D721Med (cell line): ENCODE measurements at regions not wholly inside any gene's neighbourhood (a gene's known extent, or its start where the extent isn't known, plus 50 kb on each side); places are given as distances from the start of the nearest gene placed in this dataset.

Source experiments
- DNase-seq: peaks from one replicate; pipeline ENCODE4 v3.0.0; 2011; ENCODE audit warnings: low spot score; ENCODE audit not compliant: insufficient read length
- FAIRE-seq: peaks from 2 replicates; lab custom pipeline; 2011; peaks lifted over from hg19 to GRCh38; lab: Jason Lieb, UNC
- TF ChIP-seq, protein P1 (sequence below): IDR thresholded peaks from 2 replicates; pipeline ENCODE4 v1.5.1; 2012; ENCODE audit warnings: mild to moderate bottlenecking, control low read depth; ENCODE audit not compliant: insufficient read depth; ENCODE audit errors: missing control alignments

DNA sequence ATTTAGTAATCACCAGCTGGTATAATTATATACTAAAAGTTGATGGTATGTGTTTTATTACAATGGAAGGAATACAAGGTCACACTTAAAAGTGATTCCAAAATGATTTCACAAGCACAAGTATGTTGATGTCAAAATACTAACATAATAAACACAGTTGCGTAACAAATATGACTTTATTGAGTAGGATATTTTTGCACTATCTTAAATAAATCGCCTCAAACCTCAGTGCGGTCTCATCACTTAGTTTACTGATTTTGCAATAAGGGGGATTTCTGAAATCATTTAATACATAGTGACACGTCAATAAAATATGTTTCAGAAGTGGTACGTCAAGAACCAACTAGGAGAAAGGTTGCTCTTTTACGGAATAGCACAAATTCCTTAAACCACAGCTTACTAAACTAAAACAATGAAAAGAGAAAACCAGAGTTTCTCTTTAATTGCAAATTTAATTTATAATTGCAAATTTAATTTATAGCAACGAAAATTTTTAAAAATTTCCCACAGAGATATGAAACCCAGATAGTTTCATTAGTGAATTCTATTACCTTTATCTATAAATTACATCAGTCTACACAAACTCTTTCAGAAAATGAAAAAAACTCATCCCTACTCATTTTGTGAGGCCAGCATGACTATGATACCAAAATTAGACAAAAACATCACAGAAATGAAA is 304.0 kb upstream of the REG3G start:
- FAIRE-seq (no peak), DNase-seq (no peak)
- TF ChIP-seq, protein P1, sequence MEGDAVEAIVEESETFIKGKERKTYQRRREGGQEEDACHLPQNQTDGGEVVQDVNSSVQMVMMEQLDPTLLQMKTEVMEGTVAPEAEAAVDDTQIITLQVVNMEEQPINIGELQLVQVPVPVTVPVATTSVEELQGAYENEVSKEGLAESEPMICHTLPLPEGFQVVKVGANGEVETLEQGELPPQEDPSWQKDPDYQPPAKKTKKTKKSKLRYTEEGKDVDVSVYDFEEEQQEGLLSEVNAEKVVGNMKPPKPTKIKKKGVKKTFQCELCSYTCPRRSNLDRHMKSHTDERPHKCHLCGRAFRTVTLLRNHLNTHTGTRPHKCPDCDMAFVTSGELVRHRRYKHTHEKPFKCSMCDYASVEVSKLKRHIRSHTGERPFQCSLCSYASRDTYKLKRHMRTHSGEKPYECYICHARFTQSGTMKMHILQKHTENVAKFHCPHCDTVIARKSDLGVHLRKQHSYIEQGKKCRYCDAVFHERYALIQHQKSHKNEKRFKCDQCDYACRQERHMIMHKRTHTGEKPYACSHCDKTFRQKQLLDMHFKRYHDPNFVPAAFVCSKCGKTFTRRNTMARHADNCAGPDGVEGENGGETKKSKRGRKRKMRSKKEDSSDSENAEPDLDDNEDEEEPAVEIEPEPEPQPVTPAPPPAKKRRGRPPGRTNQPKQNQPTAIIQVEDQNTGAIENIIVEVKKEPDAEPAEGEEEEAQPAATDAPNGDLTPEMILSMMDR: no peak

DNA sequence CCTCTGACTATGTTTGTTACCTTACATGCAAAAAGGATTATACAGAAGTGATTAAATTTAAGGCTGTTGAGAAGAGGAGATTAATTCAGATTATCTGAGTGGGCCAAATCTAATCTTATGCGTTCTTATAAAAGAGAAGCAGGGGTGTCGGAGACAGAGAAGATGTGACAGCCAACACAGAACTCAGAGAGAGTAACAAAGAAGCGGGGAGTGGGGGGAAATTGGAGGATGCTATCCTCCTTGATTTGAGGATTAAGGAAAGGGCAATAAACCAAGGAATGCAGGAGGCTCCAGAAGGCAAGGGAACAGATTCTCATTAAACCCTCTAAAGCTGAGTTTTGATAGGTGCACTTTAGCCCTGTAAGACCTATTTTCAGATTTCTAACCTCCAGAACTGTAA is 291.3 kb upstream of the REG3G start:
- DNase-seq (no peak), FAIRE-seq (peak; percentile 95)
- TF ChIP-seq, protein P1: no peak

DNA sequence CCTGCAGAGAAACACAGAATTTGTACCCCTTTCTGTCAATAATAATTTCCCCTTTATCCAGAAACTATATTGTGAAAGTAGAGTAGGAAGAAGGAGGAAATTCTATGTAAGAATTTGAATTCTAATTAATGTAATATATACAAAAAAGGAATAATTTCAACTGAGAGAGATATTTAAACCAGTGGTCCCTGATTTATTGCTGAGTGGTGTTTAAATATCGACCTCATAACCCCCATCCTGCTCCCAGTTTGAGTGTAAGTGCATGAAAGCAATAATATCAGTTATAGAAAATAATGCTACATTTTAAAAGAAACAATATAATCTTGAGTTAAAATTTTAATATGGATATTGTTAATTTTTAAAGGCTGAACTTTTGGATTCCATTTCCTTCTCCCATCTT is 286.2 kb upstream of the REG3G start:
- FAIRE-seq: no peak
- no peak for DNase-seq
- TF ChIP-seq, protein P1: no peak

DNA sequence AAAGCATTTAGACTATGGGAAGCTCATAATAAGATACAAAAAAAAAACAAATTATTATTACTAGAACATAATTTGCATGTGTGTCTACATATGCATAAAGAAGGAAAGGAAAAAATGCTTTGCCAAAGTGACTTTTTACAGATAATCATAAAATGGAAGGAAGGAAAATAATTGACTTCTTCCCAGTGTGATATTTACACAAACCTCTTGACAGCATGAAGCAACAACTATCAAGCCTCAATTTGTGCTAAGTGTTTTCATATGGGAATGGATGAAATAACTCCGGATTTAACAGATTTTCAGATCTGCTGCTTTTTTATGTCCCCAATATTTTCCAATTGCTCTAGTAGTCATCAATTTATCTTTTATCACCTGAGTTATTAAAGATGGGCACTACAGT is 275.9 kb upstream of the REG3G start:
- FAIRE-seq (no peak), DNase-seq (no peak)
- TF ChIP-seq, protein P1: no peak

DNA sequence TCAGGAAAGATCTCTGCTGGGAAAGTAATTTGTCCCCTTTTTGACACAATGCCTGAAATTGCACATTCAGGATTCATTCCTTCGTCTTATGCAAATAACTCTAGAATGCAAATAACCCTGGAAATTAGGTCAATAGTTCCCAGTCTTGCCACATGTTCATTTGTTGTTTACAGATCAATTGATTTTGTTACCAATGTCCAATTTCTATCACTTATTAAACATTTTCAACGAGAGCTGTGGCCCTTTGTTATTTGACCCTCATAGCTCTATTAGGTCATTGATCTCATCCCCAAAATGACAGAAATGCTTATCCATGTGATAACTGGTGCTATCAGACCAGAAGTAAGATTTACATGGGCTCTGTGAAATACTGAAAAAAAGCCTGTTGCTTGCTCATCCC is 275.3 kb upstream of the REG3G start:
- TF ChIP-seq, protein P1: no peak
- DNase-seq: no peak
- no peak for FAIRE-seq

DNA sequence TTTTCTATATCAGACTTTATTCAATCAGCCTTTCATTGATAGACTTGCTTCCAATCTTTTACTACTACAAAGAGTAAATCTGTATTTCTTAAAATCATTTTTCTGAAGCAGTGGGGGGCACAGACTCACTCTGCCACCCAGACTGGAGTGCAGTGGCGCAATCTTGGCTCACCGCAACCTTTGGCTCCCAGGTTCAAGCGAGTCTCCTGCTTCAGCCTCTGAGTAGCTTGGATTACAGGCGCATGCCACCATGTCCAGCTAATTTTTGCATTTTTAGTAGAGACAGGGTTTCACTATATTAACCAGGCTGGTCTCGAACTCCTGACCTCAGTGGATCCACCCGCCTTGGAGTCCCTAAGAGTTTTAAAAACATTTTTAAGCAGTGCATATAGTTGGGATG is 270.6 kb upstream of the REG3G start:
- TF ChIP-seq, protein P1: no peak
- FAIRE-seq (no peak), DNase-seq (no peak)

DNA sequence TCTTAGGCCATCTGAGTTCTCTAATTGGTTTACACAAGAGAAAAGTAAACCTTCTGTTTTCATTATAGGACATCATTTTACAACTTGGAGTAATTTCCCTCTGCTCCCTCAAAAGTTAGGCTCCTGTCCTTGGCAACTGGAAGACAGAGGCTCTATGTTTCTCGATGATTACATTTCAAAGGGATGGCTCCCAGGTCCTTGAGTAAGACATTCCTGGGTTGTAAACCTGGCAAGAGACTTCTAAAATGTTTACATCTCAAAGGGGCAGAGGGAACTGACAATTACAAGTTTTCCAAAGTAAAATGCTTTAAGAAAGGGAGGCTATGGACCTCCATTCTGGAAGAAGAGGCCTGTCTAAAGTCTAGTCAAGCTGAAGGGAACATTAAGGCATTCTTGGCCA is 268.3 kb upstream of the REG3G start:
- DNase-seq: no peak
- TF ChIP-seq, protein P1: no peak
- FAIRE-seq: no peak
